BJ (cell line): ENCODE measurements at regions not wholly inside any gene's neighbourhood (a gene's known extent, or its start where the extent isn't known, plus 50 kb on each side); places are given as distances from the start of the nearest gene placed in this dataset.

Experiments
- CTCF ChIA-PET: fragments of 350-600 bp; formaldehyde crosslinking; extraction: SDS; loops from one replicate; lab custom pipeline; 2021; ENCODE audit warnings: antibody characterized with exemption, inconsistent platforms; lab: Yijun Ruan, JAX
- POLR2A ChIA-PET: fragments of 300-600 bp; sonication (Branson Sonifier 250); formaldehyde crosslinking; extraction: SDS; loops from one replicate; lab custom pipeline; 2021; ENCODE audit warnings: antibody characterized with exemption; lab: Charles Lee
- DNase-seq: peaks from one replicate; pipeline ENCODE4 v3.0.0-alpha.2; 2011; ENCODE audit warnings: low read depth
- H3K27me3 ChIP-seq: 2 replicates; pipeline ENCODE4 v1.6.0; 2011; ENCODE audit warnings: low read length; ENCODE audit not compliant: control insufficient read depth, insufficient read depth
- H3K36me3 ChIP-seq: 2 replicates; pipeline ENCODE4 v1.5.1; 2011; ENCODE audit warnings: low read length; ENCODE audit not compliant: control insufficient read depth, insufficient read depth
- H3K4me3 ChIP-seq: 2 replicates; pipeline ENCODE4 v1.5.1; 2011; ENCODE audit warnings: low read depth, mild to moderate bottlenecking, control low read depth, low read length
- CTCF ChIP-seq: IDR thresholded peaks from 2 replicates; pipeline ENCODE4 v1.5.1; 2011; ENCODE audit warnings: low read depth, mild to moderate bottlenecking, control low read depth, inconsistent platforms, low read length, moderate library complexity; ENCODE audit not compliant: insufficient read depth

DNA sequence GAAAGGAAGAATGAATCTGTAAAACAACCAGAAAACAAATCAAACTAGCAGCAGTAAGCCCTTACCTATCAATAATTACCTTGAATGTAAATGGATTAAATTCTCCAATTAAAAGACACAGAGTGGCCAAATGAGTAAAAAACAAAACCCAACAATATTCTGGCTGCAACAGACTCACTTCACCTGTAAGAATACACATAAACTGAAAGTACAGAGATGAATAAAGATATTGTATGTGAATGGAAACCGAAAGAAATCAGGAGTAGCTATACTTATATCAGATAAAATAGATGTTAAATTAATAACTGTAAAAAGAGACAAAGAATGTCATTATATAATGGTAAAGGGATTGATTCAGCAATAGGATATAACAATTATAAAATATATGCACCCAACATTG is 514.5 kb upstream of the DPPA4 start:
- TF ChIP-seq CTCF, result no peak
- DNase-seq, result no peak
- H3K36me3 ChIP-seq, result no peaks in the 10 kb centered on the region
- no peaks in the 10 kb centered on the region for H3K27me3 ChIP-seq
- POLR2A ChIA-PET, result no interaction called here
- CTCF ChIA-PET, result no interaction called here
- H3K4me3 ChIP-seq, result no peak overlapping the region

DNA sequence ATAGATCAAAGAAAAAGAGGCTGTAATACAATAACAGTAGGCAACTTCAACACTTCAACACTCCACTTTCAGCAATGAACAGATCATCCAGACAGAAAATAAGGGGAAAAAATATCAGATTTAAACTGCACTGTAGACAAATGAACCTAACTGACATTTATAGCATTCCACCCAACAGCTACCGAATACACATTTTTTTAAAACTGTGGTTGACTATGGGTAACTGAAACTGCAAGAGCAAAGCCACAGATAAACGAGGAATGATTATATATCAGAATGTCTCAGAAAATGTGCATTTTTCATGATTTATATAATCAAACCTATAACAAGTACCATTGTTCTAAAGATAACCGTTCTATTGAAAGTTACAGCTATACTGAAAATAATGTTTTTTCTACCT is 514.9 kb upstream of the DPPA4 start:
- no peak overlapping the region for H3K4me3 ChIP-seq
- no peaks in the 10 kb centered on the region for H3K36me3 ChIP-seq
- no peak for TF ChIP-seq CTCF
- POLR2A ChIA-PET, result no interaction called here
- CTCF ChIA-PET, result no interaction called here
- no peak for DNase-seq
- H3K27me3 ChIP-seq, result no peaks in the 10 kb centered on the region

- CTCF ChIA-PET, result no interaction called here
Measured at GRCh38 chr3:109853077-109853731, 515.9 kb upstream of the DPPA4 start.

DNA sequence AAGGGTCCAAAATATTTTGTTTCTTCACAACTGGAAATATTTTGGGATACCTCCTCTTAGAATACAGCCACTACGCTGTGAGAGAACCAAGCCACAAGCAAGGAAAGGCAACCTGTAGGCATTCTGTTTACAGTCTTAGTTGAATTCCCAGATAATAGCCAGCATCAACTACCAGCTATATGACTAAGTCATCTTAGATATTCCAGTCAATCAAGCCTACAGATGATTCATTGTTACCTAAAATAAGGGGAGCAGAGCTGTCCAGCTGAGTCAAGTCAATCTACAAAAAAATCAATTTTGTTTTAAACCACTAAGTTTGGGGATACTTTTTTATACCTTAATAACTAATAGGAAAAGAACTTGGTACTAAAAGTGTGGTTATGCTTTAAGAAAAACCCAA is 526.4 kb upstream of the DPPA4 start:
- no peak overlapping the region for H3K4me3 ChIP-seq
- DNase-seq, result no peak
- POLR2A ChIA-PET, result no interaction called here
- CTCF ChIA-PET, result no interaction called here
- no peaks in the 10 kb centered on the region for H3K27me3 ChIP-seq
- no peaks in the 10 kb centered on the region for H3K36me3 ChIP-seq
- no peak for TF ChIP-seq CTCF

More at GRCh38 chr3:109853077-109853731, 515.9 kb upstream of the DPPA4 start:
- no peak overlapping the region for H3K4me3 ChIP-seq
- POLR2A ChIA-PET, result no interaction called here
- H3K36me3 ChIP-seq, result no peaks in the 10 kb centered on the region
- TF ChIP-seq CTCF, result no peak
- DNase-seq, result peak; percentile 9
- H3K27me3 ChIP-seq, result no peaks in the 10 kb centered on the region

GRCh38 chr3:109864452-109864851 is 527.1 kb upstream of the DPPA4 start:
- H3K36me3 ChIP-seq, result no peaks in the 10 kb centered on the region
- H3K27me3 ChIP-seq, result no peaks in the 10 kb centered on the region
- ChIA-PET CTCF (no interaction called here), POLR2A (no interaction called here)
- DNase-seq, result no peak
- H3K4me3 ChIP-seq, result no peak overlapping the region
- no peak for TF ChIP-seq CTCF
